GM19395 (cell line): ENCODE measurements at regions not wholly inside any gene's neighbourhood (a gene's known extent, or its start where the extent isn't known, plus 50 kb on each side); places are given as distances from the start of the nearest gene placed in this dataset.

Experiments
- ATAC-seq: cut with Tn5 transposase; IDR thresholded peaks from one replicate; pipeline ENCODE4 v1.9.1; 2021; ENCODE audit warnings: mild to moderate bottlenecking, moderate library complexity; ENCODE audit not compliant: unreplicated experiment

GRCh38 chr4:105093975-105094374 lies 52.7 kb upstream of the TET2 start:
- no peak for ATAC-seq
